ENCODE measurements at regions not wholly inside any gene's neighbourhood (a gene's known extent, or its start where the extent isn't known, plus 50 kb on each side); places are given as distances from the start of the nearest gene placed in this dataset.

DNA sequence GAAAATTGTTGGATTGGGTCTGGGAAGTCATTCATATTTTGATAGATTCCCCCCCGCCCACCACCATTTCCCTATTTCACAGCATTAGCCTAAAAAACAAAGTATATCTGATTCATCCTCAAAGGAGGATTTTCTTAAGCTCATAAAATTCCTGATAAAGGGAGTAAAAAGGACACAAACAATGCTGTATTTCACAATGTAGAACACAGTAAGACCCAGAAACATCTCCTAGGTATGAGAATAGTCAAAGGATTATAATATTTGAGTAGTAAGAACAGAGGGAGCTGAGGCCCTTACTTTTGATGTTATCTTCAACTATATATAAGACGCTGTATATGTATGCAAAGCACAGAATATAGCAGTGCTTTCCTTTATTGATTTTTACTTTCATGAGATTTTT is 225.3 kb downstream of the TGFB2 start:
- no peak for DNase-seq (ENCODE audit: low read depth)
- no peak overlapping the region for H3K4me3 ChIP-seq (ENCODE audit: low read depth, low read length)
- TF ChIP-seq POLR2A (IDR thresholded peaks at IDR 0.05; ENCODE audit: extremely low read depth, insufficient read length) (no peak), MYC (IDR thresholded peaks at IDR 0.05; ENCODE audit: low read depth, low read length) (no peak)
- TF ChIP-seq, protein P1, sequence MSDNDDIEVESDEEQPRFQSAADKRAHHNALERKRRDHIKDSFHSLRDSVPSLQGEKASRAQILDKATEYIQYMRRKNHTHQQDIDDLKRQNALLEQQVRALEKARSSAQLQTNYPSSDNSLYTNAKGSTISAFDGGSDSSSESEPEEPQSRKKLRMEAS (IDR thresholded peaks at IDR 0.05; ENCODE audit: low read depth, low read length) = no peak
- TF ChIP-seq, protein P2, sequence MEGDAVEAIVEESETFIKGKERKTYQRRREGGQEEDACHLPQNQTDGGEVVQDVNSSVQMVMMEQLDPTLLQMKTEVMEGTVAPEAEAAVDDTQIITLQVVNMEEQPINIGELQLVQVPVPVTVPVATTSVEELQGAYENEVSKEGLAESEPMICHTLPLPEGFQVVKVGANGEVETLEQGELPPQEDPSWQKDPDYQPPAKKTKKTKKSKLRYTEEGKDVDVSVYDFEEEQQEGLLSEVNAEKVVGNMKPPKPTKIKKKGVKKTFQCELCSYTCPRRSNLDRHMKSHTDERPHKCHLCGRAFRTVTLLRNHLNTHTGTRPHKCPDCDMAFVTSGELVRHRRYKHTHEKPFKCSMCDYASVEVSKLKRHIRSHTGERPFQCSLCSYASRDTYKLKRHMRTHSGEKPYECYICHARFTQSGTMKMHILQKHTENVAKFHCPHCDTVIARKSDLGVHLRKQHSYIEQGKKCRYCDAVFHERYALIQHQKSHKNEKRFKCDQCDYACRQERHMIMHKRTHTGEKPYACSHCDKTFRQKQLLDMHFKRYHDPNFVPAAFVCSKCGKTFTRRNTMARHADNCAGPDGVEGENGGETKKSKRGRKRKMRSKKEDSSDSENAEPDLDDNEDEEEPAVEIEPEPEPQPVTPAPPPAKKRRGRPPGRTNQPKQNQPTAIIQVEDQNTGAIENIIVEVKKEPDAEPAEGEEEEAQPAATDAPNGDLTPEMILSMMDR (IDR thresholded peaks at IDR 0.05; ENCODE audit: low read depth, low read length) = no peak

DNA sequence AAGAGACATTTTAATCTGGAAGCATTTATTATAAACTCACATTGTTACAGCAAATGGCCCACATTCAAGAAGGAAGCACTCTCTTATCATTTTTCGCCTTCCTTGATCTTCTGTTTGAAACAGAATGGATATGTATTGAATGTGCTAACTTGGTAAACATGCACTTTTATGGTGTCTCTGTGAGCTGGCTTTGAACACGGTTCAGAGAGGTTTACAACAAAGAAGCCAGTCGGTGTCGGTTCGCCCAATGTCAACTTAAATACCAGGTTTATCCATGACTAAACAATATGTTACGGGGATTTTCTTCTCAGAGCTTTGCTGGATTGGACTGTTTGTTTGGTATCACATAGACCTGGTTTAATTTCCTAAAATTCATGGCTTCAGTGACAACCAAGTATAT is 226.4 kb downstream of the TGFB2 start:
- no peak overlapping the region for H3K4me3 ChIP-seq (ENCODE audit: low read depth, low read length)
- no peak for TF ChIP-seq POLR2A (IDR thresholded peaks at IDR 0.05; ENCODE audit: extremely low read depth, insufficient read length)
- TF ChIP-seq, protein P1 (IDR thresholded peaks at IDR 0.05; ENCODE audit: low read depth, low read length) = no peak
- TF ChIP-seq MYC (IDR thresholded peaks at IDR 0.05; ENCODE audit: low read depth, low read length) = no peak
- TF ChIP-seq, protein P2 (IDR thresholded peaks at IDR 0.05; ENCODE audit: low read depth, low read length) = no peak

DNA sequence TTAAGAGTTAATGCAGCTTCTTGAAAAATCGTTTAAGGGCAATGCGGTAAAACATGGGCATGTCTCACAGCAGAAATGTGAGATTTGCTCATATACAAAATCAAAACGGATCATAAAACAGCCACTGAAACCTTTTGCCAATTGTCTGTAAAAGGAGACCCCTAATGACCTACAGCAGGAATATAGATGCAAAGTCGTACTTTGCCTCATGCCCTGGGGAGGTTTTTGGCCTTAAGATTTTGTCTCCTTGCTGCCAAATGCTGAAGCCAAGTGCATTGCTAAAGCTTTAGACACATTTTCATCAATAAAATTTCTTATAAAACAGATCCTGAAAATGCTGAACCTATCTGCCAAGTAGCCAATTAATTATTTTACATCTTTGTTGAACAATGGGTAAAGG is 226.9 kb downstream of the TGFB2 start:
- H3K4me3 ChIP-seq (ENCODE audit: low read depth, low read length) = no peak overlapping the region
- no peak for DNase-seq (ENCODE audit: low read depth)
- TF ChIP-seq, protein P1 (IDR thresholded peaks at IDR 0.05; ENCODE audit: low read depth, low read length) = no peak
- TF ChIP-seq MYC (IDR thresholded peaks at IDR 0.05; ENCODE audit: low read depth, low read length) (no peak), POLR2A (IDR thresholded peaks at IDR 0.05; ENCODE audit: extremely low read depth, insufficient read length) (no peak)
- TF ChIP-seq, protein P2 (IDR thresholded peaks at IDR 0.05; ENCODE audit: low read depth, low read length) = no peak

More for the DNA sequence above, 226.4 kb downstream of the TGFB2 start:
- no peak for DNase-seq (ENCODE audit: low read depth)

DNA sequence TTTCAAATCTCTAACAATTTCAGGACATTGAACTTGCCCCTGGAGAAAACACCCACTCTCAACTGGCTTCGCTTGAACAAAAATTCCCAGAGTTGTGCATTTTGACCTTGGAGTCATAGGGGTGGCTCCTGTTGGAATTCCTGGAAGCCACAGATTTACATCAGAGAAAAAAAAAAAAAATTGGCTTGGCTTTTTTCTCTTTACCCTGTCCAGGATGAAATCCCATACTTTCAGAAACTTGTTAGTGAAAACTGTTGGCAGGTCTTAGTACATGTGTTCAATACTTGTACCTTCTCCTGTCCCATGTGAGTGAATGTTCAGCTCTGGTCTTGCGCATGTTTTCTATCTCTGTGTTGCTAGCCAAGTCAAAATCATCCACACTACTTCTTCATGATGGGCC is 228.8 kb downstream of the TGFB2 start:
- TF ChIP-seq, protein P2 (IDR thresholded peaks at IDR 0.05; ENCODE audit: low read depth, low read length) = no peak
- TF ChIP-seq POLR2A (IDR thresholded peaks at IDR 0.05; ENCODE audit: extremely low read depth, insufficient read length) (no peak), MYC (IDR thresholded peaks at IDR 0.05; ENCODE audit: low read depth, low read length) (no peak)
- TF ChIP-seq, protein P1 (IDR thresholded peaks at IDR 0.05; ENCODE audit: low read depth, low read length) = no peak
- no peak for DNase-seq (ENCODE audit: low read depth)
- H3K4me3 ChIP-seq (ENCODE audit: low read depth, low read length) = no peak overlapping the region

DNA sequence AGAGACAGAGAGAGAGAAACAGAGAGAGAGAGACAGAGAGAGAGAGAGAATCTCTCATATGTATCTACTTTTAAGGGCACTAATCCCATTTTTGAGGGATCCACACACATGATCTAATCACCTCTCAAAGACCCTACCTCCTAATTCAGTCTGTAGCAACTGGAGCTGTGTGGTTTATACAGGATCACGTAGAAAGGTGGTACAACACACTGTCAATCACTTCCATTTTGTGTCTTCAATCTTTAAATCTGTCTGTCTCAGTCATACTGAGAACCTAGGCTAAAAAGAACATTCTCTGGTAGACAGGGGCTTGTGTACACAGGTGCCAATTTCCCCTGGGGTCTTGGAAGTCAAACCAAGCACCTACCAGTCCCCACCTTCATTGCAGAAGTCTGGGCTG is 229.9 kb downstream of the TGFB2 start:
- TF ChIP-seq, protein P1 (IDR thresholded peaks at IDR 0.05; ENCODE audit: low read depth, low read length) = no peak
- TF ChIP-seq MYC (IDR thresholded peaks at IDR 0.05; ENCODE audit: low read depth, low read length) = no peak
- DNase-seq (ENCODE audit: low read depth) = no peak

DNA sequence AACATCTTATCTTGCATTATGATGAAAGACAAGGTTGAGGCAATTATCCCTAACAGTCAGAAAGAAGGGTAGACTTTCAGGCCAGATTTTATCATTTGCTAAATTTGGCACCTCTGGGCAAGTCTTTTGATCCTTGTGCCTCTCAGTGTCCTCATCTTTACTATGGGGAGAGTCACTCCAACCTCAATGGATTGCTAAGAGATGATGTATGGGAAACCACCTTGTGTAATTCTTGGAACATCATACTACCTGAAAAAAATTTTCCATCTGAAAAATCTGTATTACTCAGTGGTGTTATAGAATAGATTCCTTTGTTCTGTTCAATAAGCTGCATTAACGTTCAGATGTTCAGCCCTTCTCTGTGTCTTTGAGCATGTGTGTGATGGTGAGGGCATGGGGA is 230.7 kb downstream of the TGFB2 start:
- DNase-seq (ENCODE audit: low read depth) = no peak
- no peak overlapping the region for H3K4me3 ChIP-seq (ENCODE audit: low read depth, low read length)
- TF ChIP-seq POLR2A (IDR thresholded peaks at IDR 0.05; ENCODE audit: extremely low read depth, insufficient read length) (no peak), MYC (IDR thresholded peaks at IDR 0.05; ENCODE audit: low read depth, low read length) (no peak)
- TF ChIP-seq, protein P2 (IDR thresholded peaks at IDR 0.05; ENCODE audit: low read depth, low read length) = no peak
- TF ChIP-seq, protein P1 (IDR thresholded peaks at IDR 0.05; ENCODE audit: low read depth, low read length) = no peak

More for the DNA sequence above, 229.9 kb downstream of the TGFB2 start:
- no peak overlapping the region for H3K4me3 ChIP-seq (ENCODE audit: low read depth, low read length)

Data from NB4 (cell line).